ENCODE measurements at regions not wholly inside any gene's neighbourhood (a gene's known extent, or its start where the extent isn't known, plus 50 kb on each side); places are given as distances from the start of the nearest gene placed in this dataset.
"Not testable (repeated sequence)": the region's sequence is repeated elsewhere in the genome, so short reads cannot be mapped to it uniquely, and the experiment has no call there.

GRCh38 chr5:36536616-36537005 lies 69.8 kb upstream of the SLC1A3 start:
- no peak overlapping the region for H3K27ac Mint-ChIP-seq (ENCODE audit: unreplicated experiment)
- peaks cover 27% of the 10 kb centered on the region for H3K27me3 Mint-ChIP-seq (ENCODE audit: unreplicated experiment)
- H3K4me3 Mint-ChIP-seq (ENCODE audit: unreplicated experiment) = no peak overlapping the region
- TF ChIP-seq CTCF (IDR thresholded peaks at IDR 0.05) = no peak
- no peaks in the 10 kb centered on the region for H3K4me1 Mint-ChIP-seq (ENCODE audit: unreplicated experiment)
- H3K9me3 Mint-ChIP-seq (ENCODE audit: unreplicated experiment) = no peaks in the 10 kb centered on the region
- no peak for DNase-seq (ENCODE audit: extremely low spot score, unreplicated experiment)
- H3K36me3 Mint-ChIP-seq (ENCODE audit: unreplicated experiment) = no peaks in the 10 kb centered on the region

GRCh38 chr5:36537724-36538123 lies 68.7 kb upstream of the SLC1A3 start:
- no peak for TF ChIP-seq CTCF (IDR thresholded peaks at IDR 0.05)
- DNase-seq (ENCODE audit: extremely low spot score, unreplicated experiment) = no peak
- H3K4me1 Mint-ChIP-seq (ENCODE audit: unreplicated experiment) = no peaks in the 10 kb centered on the region
- H3K36me3 Mint-ChIP-seq (ENCODE audit: unreplicated experiment) = no peaks in the 10 kb centered on the region
- no peak overlapping the region for H3K27ac Mint-ChIP-seq (ENCODE audit: unreplicated experiment)
- H3K4me3 Mint-ChIP-seq (ENCODE audit: unreplicated experiment) = no peak overlapping the region
- no peaks in the 10 kb centered on the region for H3K9me3 Mint-ChIP-seq (ENCODE audit: unreplicated experiment)
- peaks cover 20% of the 10 kb centered on the region for H3K27me3 Mint-ChIP-seq (ENCODE audit: unreplicated experiment)

GRCh38 chr5:36552651-36553393 lies 53.6 kb upstream of the SLC1A3 start:
- TF ChIP-seq CTCF (IDR thresholded peaks at IDR 0.05) = no peak
- Mint-ChIP-seq H3K27ac (ENCODE audit: unreplicated experiment) (no peak overlapping the region), H3K9me3 (ENCODE audit: unreplicated experiment) (peaks cover 10% of the 10 kb centered on the region), H3K27me3 (ENCODE audit: unreplicated experiment) (peaks cover 15% of the 10 kb centered on the region), H3K4me3 (ENCODE audit: unreplicated experiment) (no peak overlapping the region), H3K4me1 (ENCODE audit: unreplicated experiment) (no peaks in the 10 kb centered on the region), H3K36me3 (ENCODE audit: unreplicated experiment) (no peaks in the 10 kb centered on the region)
- DNase-seq (ENCODE audit: extremely low spot score, unreplicated experiment) = no peak

- H3K36me3 Mint-ChIP-seq (ENCODE audit: unreplicated experiment); H3K4me1 Mint-ChIP-seq (ENCODE audit: unreplicated experiment); H3K9me3 Mint-ChIP-seq (ENCODE audit: unreplicated experiment); H3K4me3 Mint-ChIP-seq (ENCODE audit: unreplicated experiment); H3K27ac Mint-ChIP-seq (ENCODE audit: unreplicated experiment); DNase-seq (ENCODE audit: extremely low spot score, unreplicated experiment): not testable (repeated sequence)
- peaks cover 12% of the 10 kb centered on the region for H3K27me3 Mint-ChIP-seq (ENCODE audit: unreplicated experiment)
These were observed 51.4 kb upstream of the SLC1A3 start for GRCh38 chr5:36555035-36555434.
